ENCODE measurements at regions not wholly inside any gene's neighbourhood (a gene's known extent, or its start where the extent isn't known, plus 50 kb on each side); places are given as distances from the start of the nearest gene placed in this dataset.

DNA sequence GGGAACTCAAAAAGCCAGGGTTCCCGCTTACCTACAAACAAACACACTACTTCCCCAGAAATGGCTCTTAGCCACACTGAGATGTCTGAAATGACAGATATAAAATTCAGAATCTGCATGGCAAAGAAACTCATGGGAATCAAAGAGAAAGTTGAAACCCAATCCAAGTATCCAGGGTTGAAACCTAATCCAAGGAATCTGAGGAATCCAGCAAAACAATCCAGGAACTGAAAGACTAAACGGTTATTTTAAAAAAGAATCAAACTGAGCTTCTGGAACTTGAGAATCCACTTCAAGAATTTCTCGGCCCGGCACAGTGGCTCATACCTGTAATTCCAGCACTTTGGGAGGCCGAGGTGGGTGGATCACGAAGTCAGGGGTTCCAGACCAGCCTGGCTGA is 568.8 kb downstream of the POM121L12 start:
- Histone ChIP-seq H3K4me2 (ENCODE audit: control insufficient read depth, insufficient read depth) (no peak overlapping the region), H3K27me3 (replicated peaks in 1 of 2; ENCODE audit: control insufficient read depth in 2 of 2, insufficient read depth in 2 of 2, low read length in 1 of 2) (no peaks in the 10 kb centered on the region), H3K4me1 (ENCODE audit: control insufficient read depth, insufficient read depth, low read length) (no peaks in the 10 kb centered on the region), H2AFZ (ENCODE audit: control insufficient read depth, low read depth, low read length) (no peak overlapping the region), H3K27ac (ENCODE audit: control insufficient read depth, insufficient read depth) (no peak overlapping the region), H3K9me3 (replicated peaks; ENCODE audit: control insufficient read depth, insufficient read depth, low read length) (no peaks in the 10 kb centered on the region; the same call in 2 of the 3 replicates), H3K36me3 (ENCODE audit: control insufficient read depth in 2 of 2, insufficient read depth in 2 of 2, low read length in 1 of 2) (no peaks in the 10 kb centered on the region), H4K20me1 (ENCODE audit: control insufficient read depth, insufficient read depth) (no peaks in the 10 kb centered on the region), H3K9ac (ENCODE audit: control insufficient read depth, insufficient read depth, low read length) (no peak overlapping the region), H3K79me2 (ENCODE audit: control insufficient read depth, insufficient read depth, low read length) (no peaks in the 10 kb centered on the region), H3K4me3 (no peak overlapping the region)
- no TSS peak for BruUV-seq (replicated peaks)
- RAD21 ChIA-PET (ENCODE audit: unreplicated experiment) = no interaction called here
- FAIRE-seq = no peak
- POLR2A ChIA-PET = no interaction called here
- in situ Hi-C loops (cut with MboI) = no loop called here
- no peak for DNase-seq (ENCODE audit: low read depth, low spot score)
- CTCF ChIA-PET = no interaction called here
- intact Hi-C loops (cut with micrococcal nuclease; ENCODE audit: unreplicated experiment) = no loop called here
- WGBS (ENCODE audit: insufficient coverage, insufficient replicate concordance, low lambda C conversion rate, missing lambda C conversion rate) = 20% methylated on average over 6 of the region's 6 CpGs
- ATAC-seq = no peak
- SMC1A ChIA-PET (ENCODE audit: uncharacterized antibody, unreplicated experiment) = no interaction called here
- TF ChIP-seq BCL11A (IDR thresholded peaks at IDR 0.05; ENCODE audit: low read depth, low read length) = no peak
- no peak for TF ChIP-seq BACH1 (IDR thresholded peaks at IDR 0.05; ENCODE audit: borderline replicate concordance)
- TF ChIP-seq CHD1 (IDR thresholded peaks at IDR 0.05; ENCODE audit: low read depth, low read length) = no peak
- no peak for TF ChIP-seq PKNOX1 (IDR thresholded peaks at IDR 0.05)
- TF ChIP-seq PML (IDR thresholded peaks at IDR 0.05; ENCODE audit: low read length) = no peak

DNA sequence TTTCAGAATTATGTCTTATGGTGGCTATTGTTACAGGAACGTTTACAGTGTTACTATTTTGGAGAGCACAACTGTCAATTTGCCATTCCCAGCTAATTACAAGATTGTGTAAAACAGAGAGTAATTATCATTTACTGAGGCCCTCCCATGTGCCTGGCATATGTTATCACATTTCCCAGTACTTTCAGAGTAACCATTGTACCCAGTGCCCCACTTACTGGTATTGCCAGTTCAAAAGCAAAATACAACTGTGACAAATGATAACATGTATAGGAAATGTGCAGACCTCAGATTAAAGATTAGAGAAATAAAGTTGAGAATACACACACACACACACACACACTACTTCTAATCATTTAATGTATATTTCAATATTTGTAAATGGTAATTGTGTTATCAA is 572.5 kb downstream of the POM121L12 start:
- WGBS (ENCODE audit: insufficient coverage, insufficient replicate concordance, low lambda C conversion rate, missing lambda C conversion rate) = 0% methylated on average over 1 of the region's 1 CpG
- BruUV-seq (replicated peaks) = no TSS peak
- no peak overlapping the region for H2AFZ ChIP-seq (ENCODE audit: control insufficient read depth, low read depth, low read length)
- no peak overlapping the region for H3K9ac ChIP-seq (ENCODE audit: control insufficient read depth, insufficient read depth, low read length)
- CTCF ChIA-PET = no interaction called here
- H4K20me1 ChIP-seq (ENCODE audit: control insufficient read depth, insufficient read depth) = no peaks in the 10 kb centered on the region
- POLR2A ChIA-PET = no interaction called here
- intact Hi-C loops (cut with micrococcal nuclease; ENCODE audit: unreplicated experiment) (no loop called here), in situ Hi-C loops (cut with MboI) (no loop called here)
- H3K27ac ChIP-seq (ENCODE audit: control insufficient read depth, insufficient read depth) = no peak overlapping the region
- no peak overlapping the region for H3K4me3 ChIP-seq
- no peaks in the 10 kb centered on the region; the same call in 2 of the 3 replicates for H3K9me3 ChIP-seq (replicated peaks; ENCODE audit: control insufficient read depth, insufficient read depth, low read length)
- H3K4me1 ChIP-seq (ENCODE audit: control insufficient read depth, insufficient read depth, low read length) = no peaks in the 10 kb centered on the region
- no peaks in the 10 kb centered on the region for H3K27me3 ChIP-seq (replicated peaks in 1 of 2; ENCODE audit: control insufficient read depth in 2 of 2, insufficient read depth in 2 of 2, low read length in 1 of 2)
- ATAC-seq (no peak), DNase-seq (ENCODE audit: low read depth, low spot score) (no peak), FAIRE-seq (no peak)
- TF ChIP-seq CHD1 (IDR thresholded peaks at IDR 0.05; ENCODE audit: low read depth, low read length) (no peak), TAF1 (IDR thresholded peaks at IDR 0.05; ENCODE audit: borderline replicate concordance, low read depth, low read length) (no peak), RCOR1 (conservative IDR thresholded peaks at IDR 0.05; ENCODE audit: low read depth, low read length) (no peak), ZNF622 (IDR thresholded peaks at IDR 0.05) (no peak), YY1 (IDR thresholded peaks at IDR 0.05; ENCODE audit: low read depth, low read length) (no peak)
- no peaks in the 10 kb centered on the region for H3K36me3 ChIP-seq (ENCODE audit: control insufficient read depth in 2 of 2, insufficient read depth in 2 of 2, low read length in 1 of 2)
- RAD21 ChIA-PET (ENCODE audit: unreplicated experiment) = no interaction called here
- no peaks in the 10 kb centered on the region for H3K79me2 ChIP-seq (ENCODE audit: control insufficient read depth, insufficient read depth, low read length)
- H3K4me2 ChIP-seq (ENCODE audit: control insufficient read depth, insufficient read depth) = no peak overlapping the region
- SMC1A ChIA-PET (ENCODE audit: uncharacterized antibody, unreplicated experiment) = no interaction called here

Data from GM12878 (cell line).